ENCODE measurements at regions not wholly inside any gene's neighbourhood (a gene's known extent, or its start where the extent isn't known, plus 50 kb on each side); places are given as distances from the start of the nearest gene placed in this dataset.

- intact Hi-C loops (cut with DNase I) = no loop called here
- H3K9ac ChIP-seq (ENCODE audit: low read depth in 2 of 2, low read length in 2 of 2) = no peak overlapping the region
- no peak for DNase-seq
- no peaks in the 10 kb centered on the region for H3K36me3 ChIP-seq
- TF ChIP-seq, protein P1, sequence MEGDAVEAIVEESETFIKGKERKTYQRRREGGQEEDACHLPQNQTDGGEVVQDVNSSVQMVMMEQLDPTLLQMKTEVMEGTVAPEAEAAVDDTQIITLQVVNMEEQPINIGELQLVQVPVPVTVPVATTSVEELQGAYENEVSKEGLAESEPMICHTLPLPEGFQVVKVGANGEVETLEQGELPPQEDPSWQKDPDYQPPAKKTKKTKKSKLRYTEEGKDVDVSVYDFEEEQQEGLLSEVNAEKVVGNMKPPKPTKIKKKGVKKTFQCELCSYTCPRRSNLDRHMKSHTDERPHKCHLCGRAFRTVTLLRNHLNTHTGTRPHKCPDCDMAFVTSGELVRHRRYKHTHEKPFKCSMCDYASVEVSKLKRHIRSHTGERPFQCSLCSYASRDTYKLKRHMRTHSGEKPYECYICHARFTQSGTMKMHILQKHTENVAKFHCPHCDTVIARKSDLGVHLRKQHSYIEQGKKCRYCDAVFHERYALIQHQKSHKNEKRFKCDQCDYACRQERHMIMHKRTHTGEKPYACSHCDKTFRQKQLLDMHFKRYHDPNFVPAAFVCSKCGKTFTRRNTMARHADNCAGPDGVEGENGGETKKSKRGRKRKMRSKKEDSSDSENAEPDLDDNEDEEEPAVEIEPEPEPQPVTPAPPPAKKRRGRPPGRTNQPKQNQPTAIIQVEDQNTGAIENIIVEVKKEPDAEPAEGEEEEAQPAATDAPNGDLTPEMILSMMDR (IDR thresholded peaks at IDR 0.05) = no peak
- no peaks in the 10 kb centered on the region for H3K27me3 ChIP-seq
- no peak overlapping the region for H3K4me3 ChIP-seq
- H3K27ac ChIP-seq = no peak overlapping the region
- no peaks in the 10 kb centered on the region for H3K4me1 ChIP-seq
- no peaks in the 10 kb centered on the region for H3K9me3 ChIP-seq
Observed at GRCh38 chr12:39227218-39227617, 215.7 kb downstream of the KIF21A start.

DNA sequence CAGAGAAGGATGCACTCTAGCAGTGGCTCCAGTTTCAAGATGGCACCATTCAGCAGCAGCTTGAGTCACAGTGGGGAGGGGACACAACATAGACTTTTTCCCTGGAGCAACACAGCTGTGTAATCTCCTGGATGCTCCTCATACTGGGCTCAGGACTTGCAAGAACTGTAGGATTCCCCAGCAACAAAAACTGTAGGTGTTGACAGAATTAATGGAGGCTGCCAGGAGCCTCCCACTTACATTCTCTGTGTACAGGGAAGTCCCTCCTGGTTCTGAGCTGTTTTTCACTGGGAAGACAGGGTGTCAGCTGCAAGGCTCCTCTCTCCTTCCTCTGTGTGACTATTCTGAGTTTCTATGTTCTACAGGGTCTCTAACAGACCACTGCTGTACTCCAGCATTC lies 217.9 kb downstream of the KIF21A start:
- no peak for DNase-seq
- Histone ChIP-seq H3K9ac (ENCODE audit: low read depth in 2 of 2, low read length in 2 of 2) (no peak overlapping the region), H3K9me3 (no peaks in the 10 kb centered on the region), H3K27ac (no peak overlapping the region), H3K27me3 (no peaks in the 10 kb centered on the region), H3K4me3 (no peak overlapping the region), H3K36me3 (no peaks in the 10 kb centered on the region), H3K4me1 (no peaks in the 10 kb centered on the region)
- TF ChIP-seq, protein P1 (IDR thresholded peaks at IDR 0.05) = no peak
- intact Hi-C loops (cut with DNase I) = no loop called here

- Histone ChIP-seq H3K27me3 (no peaks in the 10 kb centered on the region), H3K4me3 (no peak overlapping the region), H3K9ac (ENCODE audit: low read depth in 2 of 2, low read length in 2 of 2) (no peak overlapping the region), H3K27ac (no peak overlapping the region), H3K9me3 (no peaks in the 10 kb centered on the region), H3K4me1 (no peaks in the 10 kb centered on the region), H3K36me3 (no peaks in the 10 kb centered on the region)
- intact Hi-C loops (cut with DNase I) = no loop called here
- TF ChIP-seq, protein P1 (IDR thresholded peaks at IDR 0.05) = no peak
- DNase-seq = no peak
Observed at GRCh38 chr12:39205969-39206368, 237.0 kb downstream of the KIF21A start.

- Histone ChIP-seq H3K36me3 (no peaks in the 10 kb centered on the region), H3K9ac (ENCODE audit: low read depth in 2 of 2, low read length in 2 of 2) (no peak overlapping the region), H3K4me1 (no peaks in the 10 kb centered on the region), H3K4me3 (no peak overlapping the region), H3K27ac (no peak overlapping the region), H3K9me3 (no peaks in the 10 kb centered on the region), H3K27me3 (no peaks in the 10 kb centered on the region)
- TF ChIP-seq, protein P1 (IDR thresholded peaks at IDR 0.05) = no peak
- intact Hi-C loops (cut with DNase I) = no loop called here
- no peak for DNase-seq
Observed at GRCh38 chr12:39199351-39199750, 243.6 kb downstream of the KIF21A start.

- Histone ChIP-seq H3K27ac (no peak overlapping the region), H3K36me3 (no peaks in the 10 kb centered on the region), H3K27me3 (no peaks in the 10 kb centered on the region), H3K4me1 (no peaks in the 10 kb centered on the region), H3K4me3 (no peak overlapping the region), H3K9ac (ENCODE audit: low read depth in 2 of 2, low read length in 2 of 2) (no peak overlapping the region), H3K9me3 (no peaks in the 10 kb centered on the region)
- no peak for DNase-seq
- TF ChIP-seq, protein P1 (IDR thresholded peaks at IDR 0.05) = no peak
- intact Hi-C loops (cut with DNase I) = no loop called here
Observed at GRCh38 chr12:39188689-39189088, 254.2 kb downstream of the KIF21A start.

- Histone ChIP-seq H3K4me1 (no peaks in the 10 kb centered on the region), H3K9me3 (no peaks in the 10 kb centered on the region), H3K9ac (ENCODE audit: low read depth in 2 of 2, low read length in 2 of 2) (no peak overlapping the region), H3K27me3 (no peaks in the 10 kb centered on the region), H3K36me3 (no peaks in the 10 kb centered on the region), H3K4me3 (no peak overlapping the region), H3K27ac (no peak overlapping the region)
- TF ChIP-seq, protein P1 (IDR thresholded peaks at IDR 0.05) = no peak
- DNase-seq = no peak
- intact Hi-C loops (cut with DNase I) = no loop called here
Observed at GRCh38 chr12:39186744-39187143, 256.2 kb downstream of the KIF21A start.

Data from colonic mucosa (tissue), 4 donors.